Amniotic stem cell (primary cell): ENCODE measurements at regions not wholly inside any gene's neighbourhood (a gene's known extent, or its start where the extent isn't known, plus 50 kb on each side); places are given as distances from the start of the nearest gene placed in this dataset.
"Not testable (repeated sequence)": the region's sequence is repeated elsewhere in the genome, so short reads cannot be mapped to it uniquely, and the experiment has no call there.

Experiments used
- DNase-seq: peaks from one replicate; lab custom pipeline; 2025; lab: John Stamatoyannopoulos, UW

DNA sequence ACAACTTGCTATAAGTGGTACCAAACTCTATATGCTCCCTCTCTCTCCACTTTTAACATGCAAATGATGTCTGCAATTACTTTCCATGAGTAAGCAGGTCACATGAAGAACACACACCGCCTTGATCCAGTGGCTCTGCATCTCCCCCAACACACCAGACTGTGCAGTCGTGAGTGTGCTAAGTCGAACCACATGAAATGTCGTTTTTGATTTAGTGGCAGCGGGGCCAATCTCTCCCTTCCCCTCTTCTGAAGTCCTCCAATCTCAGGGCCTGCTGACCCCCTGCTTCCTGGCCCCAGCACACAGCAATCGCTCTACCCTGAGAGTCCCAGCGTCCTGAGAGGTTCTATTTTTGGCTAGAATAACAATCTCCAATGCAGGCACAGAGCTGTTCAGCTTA is 312.5 kb downstream of the SHQ1 start:
- DNase-seq: no peak

DNA sequence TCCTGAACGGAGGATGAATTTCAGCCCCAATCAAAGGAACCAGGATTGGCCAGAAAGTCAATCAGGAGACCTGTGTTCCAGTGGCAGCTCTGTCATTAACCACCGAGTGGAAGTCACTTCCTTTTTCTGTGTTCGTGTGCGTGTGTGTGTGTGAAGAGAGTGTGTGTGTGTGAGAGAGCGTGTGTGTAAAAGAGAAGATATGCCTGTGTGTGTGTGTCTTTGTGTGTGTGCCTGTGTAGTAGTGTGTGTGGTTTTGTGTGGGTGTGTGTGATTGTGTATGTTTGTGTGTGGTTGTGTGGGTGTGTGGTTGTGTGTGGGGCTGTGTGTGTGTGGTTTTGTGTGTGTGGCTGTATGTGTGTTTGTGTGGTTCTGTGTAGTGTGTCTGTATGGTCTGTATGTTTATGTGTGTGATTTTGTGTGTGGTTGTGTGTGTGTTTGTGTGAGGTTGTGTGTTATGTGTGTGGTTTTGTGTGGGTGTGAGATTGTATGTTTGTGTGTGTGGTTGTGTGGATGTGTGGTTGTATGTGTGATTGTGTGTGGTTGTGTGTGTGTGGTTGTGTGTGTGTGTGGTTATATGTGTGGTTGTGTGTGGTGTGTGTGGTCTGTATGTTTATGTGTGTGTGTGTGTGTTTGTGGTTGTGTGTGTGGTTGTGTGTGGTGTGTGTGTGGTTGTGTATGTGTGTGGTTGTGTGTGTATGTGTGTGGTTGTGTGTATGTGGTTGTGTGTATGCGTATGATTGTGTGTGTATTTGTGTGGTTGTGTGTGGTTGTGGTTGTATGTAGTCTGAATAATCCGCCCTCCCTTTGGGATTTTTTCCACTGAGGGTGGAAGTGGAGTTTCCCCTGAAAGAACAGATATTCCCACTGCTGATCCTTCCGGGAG is 314.4 kb downstream of the SHQ1 start:
- DNase-seq: no peak

DNA sequence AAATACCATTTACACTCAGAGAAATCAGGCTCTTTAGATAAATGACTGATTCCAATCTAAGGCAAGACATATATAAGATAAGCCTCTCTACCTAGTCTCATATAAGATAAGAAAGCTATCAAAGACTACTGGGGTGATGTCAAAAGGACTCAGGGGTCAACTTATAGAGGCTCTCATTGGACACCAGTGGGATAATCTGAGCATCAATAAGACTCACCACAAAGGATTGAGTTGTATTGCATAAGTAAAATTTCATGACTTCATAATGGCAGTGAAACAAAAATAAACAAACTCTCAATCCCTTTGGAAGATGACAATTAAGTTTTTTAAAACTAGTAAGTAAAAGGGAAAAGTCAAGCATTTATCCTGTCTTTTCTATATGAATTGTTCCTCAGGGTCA is 317.8 kb downstream of the SHQ1 start:
- DNase-seq: no peak

DNA sequence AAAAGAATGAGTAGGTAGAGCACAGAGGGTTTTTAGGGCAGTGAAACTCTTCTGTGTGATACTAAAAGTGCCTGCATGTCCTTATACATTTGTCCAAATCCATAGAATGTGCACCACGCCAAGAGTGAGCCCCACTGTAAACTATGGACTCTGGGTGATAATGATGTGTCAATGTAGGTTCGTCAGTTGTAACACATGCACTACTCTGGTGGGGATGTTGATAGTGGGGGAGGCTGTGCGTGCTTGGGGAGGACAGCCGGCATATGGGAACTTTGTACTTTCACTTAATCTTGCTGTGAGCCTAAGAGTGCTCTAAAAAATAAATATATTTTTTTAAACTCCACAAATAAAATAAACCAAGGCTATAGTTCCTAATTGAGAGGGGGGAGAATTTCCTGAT is 319.2 kb downstream of the SHQ1 start:
- DNase-seq: no peak

DNA sequence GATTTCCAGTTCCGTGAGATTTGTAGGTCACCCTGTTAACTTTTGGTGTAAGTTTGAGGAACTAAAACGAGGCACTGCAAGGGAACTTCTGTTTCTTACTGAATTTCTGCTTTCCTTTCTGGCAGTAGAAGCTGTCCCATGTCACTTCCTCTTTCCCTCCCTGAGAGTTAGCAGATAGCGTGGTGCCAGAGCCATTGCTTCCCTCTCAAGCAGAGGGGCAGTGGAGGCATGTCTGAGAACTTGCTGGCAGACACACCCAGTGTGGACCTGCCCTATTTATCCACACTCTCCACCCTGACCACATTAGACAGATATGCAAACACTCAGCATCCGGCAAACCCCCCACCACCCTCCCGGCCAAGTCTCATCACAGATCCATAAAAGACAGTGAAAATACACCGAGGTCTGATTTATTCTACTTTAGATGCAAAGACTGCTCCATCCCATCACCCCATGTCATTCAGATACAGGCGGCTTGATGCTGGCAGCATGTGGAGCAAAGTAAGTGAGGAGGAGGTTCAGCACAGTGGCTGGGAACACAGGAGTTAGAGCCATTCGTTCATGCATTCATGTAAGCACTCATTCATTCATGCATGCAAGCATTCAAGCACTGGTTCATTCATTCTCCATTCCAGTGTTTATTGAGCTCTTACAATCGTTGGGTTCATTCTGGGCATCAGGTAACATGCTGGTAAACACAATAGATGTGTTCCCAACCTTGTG is 324.7 kb downstream of the SHQ1 start:
- DNase-seq: no peak

DNA sequence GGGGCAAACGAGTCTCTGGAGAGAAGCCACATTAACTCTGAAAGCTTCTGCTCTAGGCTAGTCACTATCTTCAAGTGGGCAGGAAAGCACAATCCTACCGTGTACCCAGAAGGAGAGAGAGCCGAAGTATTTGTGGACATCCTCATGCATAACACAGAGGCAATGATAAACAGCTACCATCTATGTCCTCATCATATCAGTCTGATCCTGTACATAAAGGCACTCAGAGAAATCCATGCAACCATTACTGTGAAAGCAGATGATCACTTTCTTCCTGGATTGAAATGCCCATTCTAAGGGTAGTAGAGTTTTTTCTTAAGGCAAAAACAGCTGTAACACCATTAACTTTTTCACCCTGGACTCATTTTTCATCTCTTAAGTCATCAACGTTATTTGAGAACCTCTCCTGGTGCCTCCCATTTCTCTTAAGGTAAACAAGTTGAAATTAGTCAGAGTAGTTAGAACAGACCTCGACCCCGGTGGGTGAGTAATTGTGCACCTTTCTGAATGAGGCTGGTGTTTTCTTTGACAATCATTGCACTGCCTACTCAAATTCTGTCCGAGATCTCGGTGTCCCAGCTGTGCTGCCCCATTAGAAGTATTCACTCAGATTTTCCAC is 327.4 kb downstream of the SHQ1 start:
- DNase-seq: no peak

DNA sequence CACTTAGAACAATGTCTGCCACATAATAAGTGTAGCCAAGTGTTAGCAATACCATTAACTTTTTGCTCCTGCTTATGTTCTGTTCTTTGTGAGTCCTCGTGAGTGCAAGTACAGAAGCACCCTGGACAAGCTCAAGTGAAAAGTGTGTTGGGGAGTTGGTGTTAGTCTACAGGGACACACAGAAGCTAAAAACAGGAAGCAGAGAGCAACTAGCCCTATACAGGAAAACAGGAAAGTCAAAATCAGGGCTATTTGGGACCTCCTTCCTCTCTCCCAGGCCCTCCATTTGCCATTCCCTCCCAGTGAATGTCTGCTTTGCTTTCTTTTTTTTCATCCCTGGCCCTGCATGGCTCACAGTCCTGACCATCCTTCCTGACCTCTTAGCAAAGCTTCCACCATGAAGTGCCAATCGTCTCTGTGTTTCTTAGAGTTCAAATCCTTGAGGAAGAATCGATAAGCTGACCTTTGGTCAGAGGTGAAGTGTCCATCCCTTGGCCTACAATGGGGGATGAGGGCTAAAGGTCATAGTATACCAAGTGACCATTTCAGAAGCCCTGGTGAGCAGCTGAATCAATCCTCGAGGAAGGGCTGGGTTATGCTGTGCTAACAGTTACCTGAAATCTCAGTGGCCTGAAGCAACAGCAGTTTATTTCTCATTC is 328.2 kb downstream of the SHQ1 start:
- DNase-seq: no peak

DNA sequence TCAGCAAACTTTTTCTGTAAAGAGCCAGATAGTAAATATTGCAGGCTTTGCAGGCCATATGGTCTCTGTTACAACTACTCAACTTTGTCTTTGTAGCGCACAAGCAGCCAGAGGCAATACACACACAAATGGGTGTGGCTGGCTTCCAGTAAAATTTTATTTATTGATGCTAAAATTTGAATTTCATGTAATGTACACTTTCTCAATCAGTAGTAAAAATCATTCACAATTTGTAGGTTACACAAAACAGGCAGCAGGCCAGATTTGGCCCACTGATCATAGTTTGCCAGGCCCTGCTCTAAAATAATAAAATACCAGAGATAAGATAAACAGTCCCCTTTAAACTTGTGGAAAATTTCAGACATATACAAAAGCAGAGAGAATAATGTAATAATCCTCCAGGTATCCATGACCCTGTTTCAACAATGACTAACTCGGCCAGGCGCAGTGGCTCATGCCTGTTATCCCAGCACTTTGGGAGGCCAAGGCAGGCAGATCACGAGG is 330.3 kb downstream of the SHQ1 start:
- DNase-seq: no peak

DNA sequence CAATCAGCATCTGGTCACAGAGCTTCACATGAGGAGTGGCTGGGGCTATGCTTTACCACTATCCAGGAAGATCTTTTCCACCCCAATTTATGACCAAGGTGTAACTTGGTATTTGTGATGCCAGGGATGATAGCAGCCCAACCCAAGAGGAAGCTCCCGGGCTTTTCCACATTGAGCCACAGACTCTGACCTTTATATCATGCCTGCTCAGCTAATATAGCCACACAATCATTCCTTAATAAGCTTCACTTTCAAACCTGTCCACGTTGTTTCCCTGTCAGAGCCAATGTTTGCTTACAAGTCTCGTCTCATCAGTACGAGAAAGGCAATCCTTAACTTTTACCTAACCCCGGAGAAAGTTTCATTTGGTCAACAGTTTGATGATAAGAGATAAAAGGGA is 330.9 kb downstream of the SHQ1 start:
- no peak for DNase-seq

DNA sequence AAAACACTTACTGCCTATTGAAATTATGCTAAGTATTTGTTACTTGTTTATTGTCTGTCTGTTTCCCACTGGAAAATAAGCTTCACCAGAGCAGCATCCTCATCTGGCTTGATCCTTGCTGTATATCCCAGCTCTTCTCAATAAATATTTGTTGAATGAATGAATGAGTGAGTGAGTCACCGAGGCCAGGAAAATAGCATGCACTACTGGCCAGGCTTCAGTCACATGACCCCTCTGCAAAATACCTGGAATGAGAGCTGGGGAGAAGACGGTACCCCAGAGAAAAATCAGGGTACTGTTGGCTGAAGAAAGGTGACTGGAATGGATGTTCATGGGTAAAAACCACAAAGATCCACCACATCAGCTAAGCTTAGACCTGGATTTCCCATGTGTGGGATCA is 331.9 kb downstream of the SHQ1 start:
- DNase-seq: no peak

DNA sequence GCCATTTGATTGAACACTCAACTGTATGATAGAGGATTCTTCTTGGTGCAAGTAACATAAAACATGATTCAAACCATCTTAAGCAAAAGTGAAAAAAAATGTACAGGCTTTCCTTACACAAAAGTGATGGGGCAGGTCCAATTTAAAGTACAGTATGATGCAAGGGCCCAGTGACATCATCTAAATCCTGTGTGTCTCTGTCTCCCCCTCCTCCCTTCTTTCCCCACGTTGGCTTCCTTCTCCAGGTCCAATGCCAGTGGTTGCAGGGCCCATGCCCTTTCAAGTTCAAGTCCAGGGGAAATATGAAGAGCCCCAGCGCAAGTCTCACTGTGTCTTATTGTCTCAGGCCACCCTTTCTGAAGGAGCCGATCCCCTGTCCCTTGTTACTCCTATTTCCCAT is 332.3 kb downstream of the SHQ1 start:
- DNase-seq: no peak

DNA sequence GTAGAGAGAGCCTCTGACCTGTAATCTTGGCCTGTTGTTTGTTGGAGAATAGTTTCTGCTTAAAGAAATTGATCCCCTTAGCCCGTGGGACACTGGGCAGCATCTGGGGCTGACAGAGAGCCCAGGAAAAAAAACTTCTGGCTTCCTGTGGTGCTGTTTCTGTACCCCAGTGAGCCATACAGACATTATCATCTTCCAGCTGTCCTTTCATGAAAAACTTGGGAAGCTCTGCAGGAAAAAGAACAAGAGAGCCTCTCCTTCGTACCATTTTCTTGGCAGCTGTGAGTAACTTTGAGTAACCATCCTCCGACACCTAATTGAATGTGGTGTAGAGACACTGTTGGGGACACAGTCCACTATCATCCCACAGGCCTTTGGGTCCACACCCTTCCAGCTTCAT is 333.0 kb downstream of the SHQ1 start:
- no peak for DNase-seq

DNA sequence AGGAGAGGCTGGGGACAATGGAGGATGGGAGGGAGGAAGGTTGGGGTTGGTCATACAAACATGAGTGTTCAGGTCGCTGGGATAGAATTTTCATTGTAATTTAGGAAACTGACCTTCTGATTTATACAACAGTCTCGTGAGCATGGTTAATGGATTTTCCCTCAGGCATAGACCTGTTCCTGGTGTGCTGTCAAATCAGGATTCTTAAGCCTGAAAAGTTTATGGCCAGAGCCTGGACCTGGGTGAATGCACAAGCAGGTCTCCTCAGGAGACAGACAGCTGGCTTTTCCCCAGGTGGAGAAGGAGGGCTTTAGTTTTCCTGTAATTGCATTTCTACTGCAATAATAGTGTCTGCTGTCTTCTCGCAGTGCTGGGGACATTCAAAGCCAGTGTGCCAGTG is 338.0 kb downstream of the SHQ1 start:
- no peak for DNase-seq

DNA sequence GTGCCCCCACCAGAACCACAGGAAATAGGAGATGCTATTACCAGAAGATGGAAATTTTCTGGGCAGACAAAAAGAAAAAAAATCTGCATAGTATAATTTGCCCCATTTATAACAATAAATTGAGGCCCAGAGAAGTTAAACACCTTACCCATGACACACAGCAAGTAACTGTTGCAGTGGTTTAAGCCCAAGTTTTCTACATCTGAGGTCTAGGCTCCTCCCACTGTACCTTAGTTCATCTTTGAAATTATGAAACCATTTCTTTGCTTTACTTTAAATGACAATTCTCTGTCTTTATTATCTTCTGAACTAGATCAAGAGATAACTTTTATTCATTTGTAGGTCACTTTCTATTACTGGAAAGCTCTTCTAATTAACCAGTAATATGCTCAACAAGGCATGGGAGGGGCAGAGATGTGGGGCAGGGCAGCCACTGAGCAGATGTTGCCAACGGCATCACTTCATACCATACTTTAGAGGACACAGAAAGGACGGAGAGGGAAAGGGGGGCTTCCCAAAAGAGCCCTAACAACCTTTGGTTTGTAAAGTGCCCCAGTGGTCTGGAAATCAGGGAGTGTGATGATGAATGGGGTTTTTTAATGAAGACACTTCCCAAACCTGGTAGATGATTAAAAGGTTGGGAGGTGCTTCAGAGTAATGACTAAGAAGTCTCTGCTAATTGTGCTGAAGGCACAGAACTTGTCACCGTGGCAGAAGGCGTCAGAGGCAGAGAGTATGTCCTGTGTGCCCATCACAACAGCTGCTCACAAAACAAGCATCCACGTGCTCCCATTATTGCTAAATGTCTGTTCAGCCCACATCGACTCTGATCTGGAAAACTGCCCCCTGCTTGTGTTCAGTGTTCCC is 342.5 kb downstream of the SHQ1 start:
- no peak for DNase-seq

DNA sequence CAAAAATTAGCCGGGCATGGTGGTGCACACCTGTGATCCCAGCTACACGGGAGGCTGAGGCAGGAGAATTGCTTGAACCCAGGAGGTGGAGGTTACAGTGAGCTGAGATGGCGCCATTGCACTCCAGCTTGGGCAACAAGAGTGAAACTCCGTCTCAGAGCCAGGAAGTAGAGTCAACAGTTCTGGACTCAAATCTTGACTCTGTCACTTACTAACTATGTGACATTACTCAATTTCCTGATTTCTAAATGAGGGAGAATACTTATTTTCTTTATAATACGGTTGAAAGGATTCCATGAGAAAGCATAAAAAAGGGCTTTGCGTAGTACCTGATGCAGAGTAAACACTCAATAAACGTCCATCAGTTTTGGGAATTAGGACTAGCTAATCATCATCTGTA is 350.7 kb downstream of the SHQ1 start:
- not testable (repeated sequence) for DNase-seq

DNA sequence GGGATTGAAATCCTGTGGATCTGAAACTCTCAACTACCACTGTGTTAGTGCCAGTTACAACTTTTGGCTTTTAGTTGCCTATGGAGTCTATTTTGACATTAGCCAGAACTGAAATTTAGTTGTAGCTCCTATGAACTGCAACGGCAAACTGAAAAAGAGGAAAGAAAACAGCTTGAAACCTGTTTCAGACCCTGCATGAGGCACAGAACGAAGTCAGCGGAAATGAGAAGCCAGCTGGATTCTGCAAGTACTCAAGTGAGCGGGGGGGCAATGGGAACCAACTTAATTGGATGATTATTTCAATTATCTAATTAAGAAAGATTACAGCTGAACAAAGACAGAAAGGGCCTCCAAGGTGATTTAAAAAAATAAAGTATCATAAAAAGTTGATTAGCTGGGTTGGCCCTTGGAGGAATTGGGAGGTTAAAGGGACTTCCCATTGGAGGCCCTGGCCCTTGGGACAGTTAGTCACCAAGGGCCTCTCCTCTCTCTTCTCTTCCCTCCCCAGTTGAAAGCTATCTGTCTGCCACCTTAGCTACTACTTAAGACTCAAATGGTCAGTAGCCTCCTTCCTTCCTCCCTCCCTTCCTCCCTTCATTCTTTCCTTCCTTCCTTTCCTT is 352.1 kb downstream of the SHQ1 start:
- no peak for DNase-seq

DNA sequence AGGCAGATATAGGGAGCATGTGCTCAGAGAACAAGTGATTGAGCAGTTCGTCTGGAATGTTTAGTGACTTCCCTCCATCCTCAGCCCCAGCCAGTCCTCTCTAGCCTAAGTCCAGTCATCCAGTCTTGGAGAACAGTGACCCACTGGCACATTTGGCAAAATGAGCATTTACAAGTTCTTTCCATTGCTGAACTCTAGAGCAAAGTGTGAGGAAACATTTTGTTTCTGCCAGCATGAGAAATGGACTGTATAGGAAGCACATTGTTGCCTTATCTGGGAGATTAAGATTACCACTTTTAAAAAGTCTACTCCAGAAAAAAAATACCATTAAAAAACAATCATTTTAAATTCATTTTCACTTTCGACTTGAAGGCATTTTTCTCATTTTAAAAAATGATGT is 353.6 kb downstream of the SHQ1 start:
- DNase-seq: no peak

DNA sequence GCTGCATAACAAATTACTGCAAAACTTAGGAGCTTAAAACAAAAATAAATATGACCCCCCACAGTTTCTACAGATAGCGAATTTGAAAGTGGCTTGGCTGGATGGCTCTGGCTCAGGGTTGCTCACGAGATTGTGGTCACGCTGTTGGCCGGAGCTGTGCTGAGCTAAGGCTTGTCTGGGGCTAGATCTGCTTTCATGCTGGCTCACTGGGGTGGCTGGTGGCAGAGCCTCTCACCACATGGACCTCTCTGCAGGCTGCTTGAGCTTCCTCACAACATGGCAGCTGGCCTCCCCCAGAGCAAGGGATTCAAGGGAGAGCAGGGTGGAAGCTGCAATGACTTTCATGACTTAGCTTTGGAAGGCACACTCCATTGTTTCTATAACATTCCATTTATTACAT is 354.1 kb downstream of the SHQ1 start:
- DNase-seq: no peak

DNA sequence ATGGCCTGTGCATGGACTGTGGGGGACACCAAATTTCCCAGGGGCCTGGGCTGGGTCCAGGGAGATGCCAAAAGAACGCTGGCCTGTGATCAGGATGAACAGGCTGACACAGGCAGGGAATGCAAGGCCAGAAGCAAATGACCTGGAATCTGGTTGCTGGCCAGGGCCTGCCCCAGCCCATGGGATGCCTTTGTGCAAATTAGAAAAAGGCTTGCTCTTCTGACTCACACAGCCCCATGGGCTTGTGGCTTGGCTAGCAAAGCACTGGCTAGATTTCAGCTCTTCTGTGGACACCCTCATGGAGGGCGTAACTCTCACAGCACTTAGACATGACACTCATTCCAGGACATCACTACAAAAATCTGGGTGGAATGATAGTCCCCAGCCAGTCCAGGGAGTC is 356.0 kb downstream of the SHQ1 start:
- DNase-seq: peak; percentile 82

DNA sequence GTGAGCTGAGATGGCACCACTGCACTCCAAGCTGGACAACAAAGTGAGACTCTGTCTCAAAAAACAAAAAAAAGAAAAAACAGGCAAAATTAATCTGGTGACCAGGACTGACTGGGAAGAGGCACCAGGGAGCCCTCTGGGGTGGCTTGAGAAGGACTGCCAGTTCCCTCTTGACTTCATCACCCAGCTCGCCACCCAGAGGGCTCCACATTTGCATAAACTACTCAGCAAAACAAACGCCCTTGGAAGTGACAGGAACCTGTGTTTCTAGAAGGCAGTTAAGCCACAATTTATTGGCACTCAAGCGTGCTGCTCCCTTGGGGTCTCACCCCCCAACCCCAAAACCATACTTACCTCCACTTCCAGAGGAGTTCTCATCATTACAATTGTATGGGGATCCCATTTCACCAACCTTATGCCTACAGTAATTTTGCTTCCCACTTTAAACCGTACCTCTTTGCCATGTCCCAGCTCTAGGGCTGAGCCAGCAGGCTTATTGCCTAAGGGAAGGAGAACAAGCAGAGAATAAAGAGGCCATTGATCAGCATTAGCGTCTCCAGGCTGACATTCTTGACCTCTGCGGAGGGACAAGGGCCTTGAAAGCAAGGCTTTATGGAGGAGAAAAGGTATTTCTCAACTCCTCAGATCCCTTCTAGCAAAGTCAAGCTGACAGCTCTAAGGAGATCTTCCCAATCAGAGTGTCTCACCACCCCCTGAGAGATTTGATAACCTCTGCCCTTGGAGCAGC is 357.4 kb downstream of the SHQ1 start:
- DNase-seq: no peak
